WI38 (cell line): ENCODE measurements at regions not wholly inside any gene's neighbourhood (a gene's known extent, or its start where the extent isn't known, plus 50 kb on each side); places are given as distances from the start of the nearest gene placed in this dataset.

Experiments
- H3K4me3 ChIP-seq: 2 replicates; pipeline ENCODE4 v1.5.1; 2011; ENCODE audit warnings: low read depth, mild to moderate bottlenecking, control low read depth, low read length
- CTCF ChIP-seq: IDR thresholded peaks from 2 replicates; pipeline ENCODE4 v1.5.1; 2012; ENCODE audit warnings: low read depth, mild to moderate bottlenecking, control low read depth, low read length

DNA sequence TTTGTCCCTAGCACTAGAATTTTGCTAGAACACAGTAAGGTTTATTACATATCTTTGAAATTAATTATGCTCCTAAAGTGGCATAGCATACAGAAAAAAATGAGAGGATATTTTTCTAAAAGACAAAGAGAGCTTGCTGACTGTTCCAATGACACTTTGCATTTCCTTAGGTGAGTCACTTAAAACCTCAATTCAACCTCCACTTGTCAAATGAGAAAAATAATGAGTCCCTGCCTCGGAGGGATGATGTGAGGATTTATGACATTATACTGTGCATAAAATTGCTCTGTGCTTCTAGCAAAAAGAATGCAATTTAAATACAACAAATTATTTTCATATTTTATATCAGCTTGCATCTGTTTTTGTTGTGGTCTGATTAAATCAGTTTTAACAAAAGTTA, 1417.0 kb upstream of the ALCAM start:
- no peak for TF ChIP-seq CTCF

DNA sequence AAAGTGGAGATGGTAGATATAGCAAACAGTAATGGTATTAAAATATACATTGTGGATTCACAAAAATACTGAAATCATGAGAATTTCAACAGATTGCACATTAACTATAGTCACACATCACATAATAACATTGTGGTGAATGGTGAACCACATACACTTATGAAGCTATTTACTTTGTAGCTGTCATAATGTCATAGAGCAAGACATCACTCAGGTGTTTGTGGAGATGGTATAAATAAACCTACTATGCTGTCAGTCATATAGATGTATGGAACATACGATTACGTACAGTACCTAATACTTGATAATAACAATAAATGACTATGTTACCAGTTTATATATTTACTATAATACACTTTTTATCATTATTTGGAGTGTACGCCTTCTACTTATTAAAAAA, 1416.0 kb upstream of the ALCAM start:
- no peak for TF ChIP-seq CTCF
- no peak overlapping the region for H3K4me3 ChIP-seq

More for the DNA sequence above, 1417.0 kb upstream of the ALCAM start:
- no peak overlapping the region for H3K4me3 ChIP-seq

GRCh38 chr3:103953796-103954195, 1412.9 kb upstream of the ALCAM start:
- TF ChIP-seq CTCF, result no peak
- no peak overlapping the region for H3K4me3 ChIP-seq

GRCh38 chr3:103960819-103961218, 1405.9 kb upstream of the ALCAM start:
- no peak for TF ChIP-seq CTCF
- H3K4me3 ChIP-seq, result no peak overlapping the region

DNA sequence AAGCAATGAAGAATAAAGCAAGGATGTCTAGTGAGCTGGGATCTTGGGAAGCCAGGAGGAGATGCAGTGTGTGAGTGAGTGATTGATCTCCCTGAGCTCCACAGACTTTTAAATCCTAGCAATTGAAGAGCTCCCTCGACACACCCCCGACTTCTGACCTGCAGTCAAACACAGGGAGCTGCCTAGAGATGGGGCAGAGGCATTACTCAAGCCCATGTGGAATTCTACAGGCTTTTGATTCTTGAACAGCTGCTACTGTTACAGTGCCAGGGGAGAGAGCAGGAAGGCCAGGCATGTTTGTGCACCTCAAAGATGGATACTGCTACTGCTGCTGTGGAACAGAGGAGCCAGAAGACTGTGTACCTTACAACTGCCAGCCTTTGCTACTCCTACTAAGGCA, 1403.1 kb upstream of the ALCAM start:
- no peak overlapping the region for H3K4me3 ChIP-seq
- TF ChIP-seq CTCF, result no peak

GRCh38 chr3:103965764-103966163, 1400.9 kb upstream of the ALCAM start:
- no peak for TF ChIP-seq CTCF
- no peak overlapping the region for H3K4me3 ChIP-seq

DNA sequence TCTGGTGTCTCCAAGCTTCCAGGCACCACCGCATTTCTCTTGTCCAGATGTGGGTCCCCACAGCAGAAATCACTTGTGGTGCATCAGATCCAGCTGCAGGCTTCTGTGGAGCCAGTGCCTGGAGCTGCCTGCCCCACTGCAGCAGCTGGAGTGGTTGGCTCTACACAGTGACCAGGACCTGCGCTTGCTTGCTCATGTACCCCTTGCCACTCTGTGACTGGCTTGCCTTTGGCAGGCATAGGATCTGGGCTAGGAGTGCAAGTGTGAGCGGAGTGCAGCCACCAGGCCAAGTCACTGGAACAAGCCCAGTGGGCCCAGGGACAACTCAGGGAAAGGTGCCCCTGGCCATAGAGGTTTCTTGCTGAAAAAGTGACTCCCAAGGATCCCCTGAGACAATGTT, 1400.0 kb upstream of the ALCAM start:
- no peak for TF ChIP-seq CTCF
- H3K4me3 ChIP-seq, result no peak overlapping the region

- no peak for TF ChIP-seq CTCF
- no peak overlapping the region for H3K4me3 ChIP-seq
Measured at GRCh38 chr3:103968131-103968530, 1398.6 kb upstream of the ALCAM start.
